Fibroblast of pulmonary artery (primary cell): ENCODE measurements at regions not wholly inside any gene's neighbourhood (a gene's known extent, or its start where the extent isn't known, plus 50 kb on each side); places are given as distances from the start of the nearest gene placed in this dataset.
"Not testable (repeated sequence)": the region's sequence is repeated elsewhere in the genome, so short reads cannot be mapped to it uniquely, and the experiment has no call there.

Experiments used
- DNase-seq: peaks from one replicate; pipeline ENCODE4 v3.0.0-alpha.2; 2010; ENCODE audit warnings: low read depth
- H3K4me3 ChIP-seq: replicated peaks from 2 replicates; pipeline ENCODE4 v1.5.1; 2011; ENCODE audit warnings: low read depth, mild to moderate bottlenecking, control low read depth, low read length, moderate library complexity
- CTCF ChIP-seq: IDR thresholded peaks from 2 replicates; pipeline ENCODE4 v1.5.1; 2011; ENCODE audit warnings: mild to moderate bottlenecking, control low read depth, low read length, inconsistent platforms; ENCODE audit errors: missing control alignments

DNA sequence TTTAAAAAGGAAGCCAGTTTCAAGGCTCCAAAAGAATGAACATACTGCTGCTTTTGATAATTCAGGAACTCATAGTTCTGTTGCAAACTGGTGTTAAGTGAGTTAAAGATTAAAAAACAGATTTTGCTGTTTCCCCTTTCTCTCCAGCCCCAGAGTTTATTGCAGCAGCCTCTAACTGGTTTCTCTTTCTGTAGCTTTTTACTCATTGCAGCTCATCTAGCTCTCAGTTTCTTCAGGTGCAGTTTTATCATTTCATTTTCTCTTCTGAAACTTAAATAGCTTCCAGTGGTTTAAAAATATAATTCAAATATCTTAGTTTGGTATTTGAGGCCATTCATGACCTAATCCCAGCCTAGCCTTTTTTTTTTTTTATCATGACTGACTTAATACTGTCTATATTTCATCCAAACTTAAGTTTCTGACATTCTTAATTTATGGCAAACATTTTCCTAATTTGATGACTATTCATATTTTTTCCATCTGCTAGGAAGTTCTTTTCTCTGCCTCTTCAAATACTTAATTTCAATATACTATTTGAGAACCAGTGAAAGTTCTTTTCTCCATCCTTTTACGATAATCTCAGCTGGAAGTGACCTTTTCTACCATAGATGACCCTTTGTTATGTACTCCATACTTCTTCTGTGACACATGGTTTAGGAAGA lies 252.7 kb upstream of the GRIA1 start:
- no peak overlapping the region for H3K4me3 ChIP-seq
- TF ChIP-seq CTCF: no peak
- DNase-seq: no peak

- no peak for DNase-seq
- no peak for TF ChIP-seq CTCF
- H3K4me3 ChIP-seq: no peak overlapping the region
Observed at GRCh38 chr5:153257381-153257780, 233.1 kb upstream of the GRIA1 start.

DNA sequence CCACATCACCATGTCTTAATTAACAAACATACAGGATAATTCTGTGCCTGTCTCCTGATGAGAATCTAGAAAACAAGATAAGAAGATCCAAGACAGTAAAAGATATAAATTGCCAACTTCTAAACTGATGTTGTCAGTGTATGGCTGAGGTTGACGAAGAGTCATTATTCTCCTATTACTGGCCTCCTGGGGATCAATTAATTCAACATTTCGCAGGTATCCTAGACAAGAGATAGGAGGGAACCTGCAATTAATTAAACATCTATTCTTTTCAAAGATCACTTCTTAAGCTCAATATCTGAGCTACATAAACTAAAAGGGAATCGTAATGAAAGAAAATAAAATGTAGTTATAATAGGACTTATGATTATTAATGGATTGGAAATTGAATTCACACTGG lies 232.0 kb upstream of the GRIA1 start:
- no peak for DNase-seq
- TF ChIP-seq CTCF: no peak
- no peak overlapping the region for H3K4me3 ChIP-seq

GRCh38 chr5:153267506-153267905 lies 223.0 kb upstream of the GRIA1 start:
- H3K4me3 ChIP-seq: no peak overlapping the region
- no peak for TF ChIP-seq CTCF
- DNase-seq: no peak

DNA sequence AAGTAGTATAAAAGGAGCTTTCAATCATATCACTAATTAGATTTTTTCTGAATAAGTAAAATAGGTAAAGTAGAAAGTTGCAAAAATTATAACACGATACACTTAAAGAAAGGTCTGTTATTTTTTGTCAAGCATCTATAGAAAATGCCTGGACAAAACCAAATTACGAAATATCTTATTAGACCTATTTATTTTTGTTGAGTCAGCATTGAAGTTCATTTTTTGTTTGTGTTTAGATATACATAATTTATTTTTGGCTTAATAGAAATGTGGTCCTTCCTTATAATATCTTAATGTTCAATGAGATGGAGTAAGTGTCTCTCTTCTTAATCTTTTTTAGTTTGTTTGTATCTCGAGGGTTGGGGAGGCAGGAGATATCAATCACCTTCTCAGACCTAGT lies 214.8 kb upstream of the GRIA1 start:
- no peak for DNase-seq
- H3K4me3 ChIP-seq: no peak overlapping the region
- TF ChIP-seq CTCF: no peak

- no peak overlapping the region for H3K4me3 ChIP-seq
- TF ChIP-seq CTCF: no peak
- DNase-seq: peak; percentile 60
Observed at GRCh38 chr5:153276151-153276550, 214.3 kb upstream of the GRIA1 start.

DNA sequence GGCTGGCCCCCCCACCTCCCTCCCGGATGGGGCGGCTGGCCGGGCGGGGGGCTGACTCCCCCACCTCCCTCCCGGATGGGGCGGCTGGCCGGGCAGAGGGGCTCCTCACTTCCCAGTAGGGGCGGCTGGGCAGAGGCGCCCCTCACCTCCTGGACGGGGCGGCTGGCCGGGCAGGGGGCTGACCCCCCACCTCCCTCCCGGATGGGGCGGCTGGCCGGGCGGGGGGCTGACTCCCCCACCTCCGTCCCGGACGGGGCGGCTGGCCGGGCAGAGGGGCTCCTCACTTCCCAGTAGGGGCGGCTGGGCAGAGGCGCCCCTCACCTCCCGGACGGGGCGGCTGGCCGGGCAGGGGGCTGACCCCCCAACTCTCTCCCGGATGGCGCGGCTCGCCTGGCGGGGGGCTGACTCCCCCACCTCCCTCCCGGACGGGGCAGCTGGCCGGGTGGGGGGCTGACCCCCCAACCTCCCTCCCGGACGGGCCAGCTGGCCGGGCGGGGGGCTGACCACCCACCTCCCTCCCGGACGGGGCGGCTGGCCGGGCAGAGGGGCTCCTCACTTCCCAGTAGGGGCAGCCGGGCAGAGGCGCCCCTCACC lies 194.1 kb upstream of the GRIA1 start:
- not testable (repeated sequence) for DNase-seq, H3K4me3 ChIP-seq
